PC-9 (cell line): ENCODE measurements at regions not wholly inside any gene's neighbourhood (a gene's known extent, or its start where the extent isn't known, plus 50 kb on each side); places are given as distances from the start of the nearest gene placed in this dataset.

Experiments
- BruUV-seq: library from RNA; stranded (reverse); fragments of 400-500 nt; replicated peaks from 2 replicates; lab custom pipeline; 2021; lab: Mats Ljungman, UMichigan
- CTCF ChIA-PET: fragments of 300-600 bp; sonication (Branson Sonifier 250); formaldehyde crosslinking; loops from one replicate; lab custom pipeline; 2022; ENCODE audit warnings: antibody characterized with exemption; lab: Charles Lee
- POLR2A ChIA-PET: fragments of 300-600 bp; sonication (Branson Sonifier 250); formaldehyde crosslinking; loops from one replicate; lab custom pipeline; 2022; ENCODE audit warnings: antibody characterized with exemption; ENCODE audit not compliant: unreplicated experiment; lab: Charles Lee
- DNase-seq, 2 experiments: peaks; one replicate each; pipeline versions ENCODE4 v3.0.0 to v3.0.0-alpha.2; 2015 to 2022; ENCODE audit warnings: mixed read lengths in 1 of 2
- H2AFZ ChIP-seq: fragments of 200-600 bp; sonication (generic); 2 replicates; pipeline ENCODE4 v1.8.1; 2017; ENCODE audit warnings: antibody characterized with exemption
- H3F3A ChIP-seq: fragments of 200-600 bp; sonication (generic); 2 replicates; pipeline ENCODE4 v1.8.1; 2017; ENCODE audit warnings: antibody characterized with exemption, mild to moderate bottlenecking, low read depth; ENCODE audit not compliant: insufficient read depth
- H3K27ac ChIP-seq: fragments of 200-600 bp; sonication (generic); 2 replicates; pipeline ENCODE4 v1.6.1; 2016; ENCODE audit warnings: mixed run types
- H3K27me3 ChIP-seq: fragments of 200-600 bp; sonication (generic); 2 replicates; pipeline ENCODE4 v1.6.1; 2016; ENCODE audit warnings: low read depth, mixed run types; ENCODE audit not compliant: insufficient read depth
- H3K36me3 ChIP-seq: fragments of 200-600 bp; sonication (generic); 2 replicates; pipeline ENCODE4 v1.6.1; 2016; ENCODE audit warnings: low read depth, mixed run types
- H3K4me1 ChIP-seq: fragments of 200-600 bp; sonication (generic); replicated peaks from 2 replicates; pipeline ENCODE4 v1.6.1; 2016; ENCODE audit warnings: mixed run types; ENCODE audit not compliant: insufficient read depth
- H3K4me2 ChIP-seq: fragments of 200-600 bp; sonication (generic); 2 replicates; pipeline ENCODE4 v1.6.1; 2017; ENCODE audit warnings: mixed run types
- H3K4me3 ChIP-seq: fragments of 200-600 bp; sonication (generic); 2 replicates; pipeline ENCODE4 v1.6.1; 2016; ENCODE audit warnings: mixed run types
- H3K79me2 ChIP-seq: fragments of 200-600 bp; sonication (generic); 2 replicates; pipeline ENCODE4 v1.6.1; 2017; ENCODE audit warnings: low read depth, mixed run types
- H3K9me2 ChIP-seq: fragments of 200-600 bp; sonication (generic); 2 replicates; pipeline ENCODE4 v1.8.1; 2017; ENCODE audit warnings: mild to moderate bottlenecking; ENCODE audit not compliant: insufficient read depth
- H3K9me3 ChIP-seq: fragments of 200-600 bp; sonication (generic); 2 replicates; pipeline ENCODE4 v1.8.1; 2016; ENCODE audit warnings: low read depth; ENCODE audit not compliant: insufficient read depth
- H4K20me1 ChIP-seq: fragments of 200-600 bp; sonication (generic); 2 replicates; pipeline ENCODE4 v1.8.1; 2017; ENCODE audit not compliant: insufficient read depth
- EZH2 ChIP-seq: fragments of 200-600 bp; sonication (generic); IDR thresholded peaks from 2 replicates; pipeline ENCODE4 v1.8.0; 2017; ENCODE audit warnings: antibody characterized with exemption, low read depth
- intact Hi-C: fragments of 100-400 bp; cut with micrococcal nuclease; formaldehyde crosslinking; loops from one replicate; pipeline ENCODE4 v1.10.0; 2022; ENCODE audit not compliant: unreplicated experiment
- TF ChIP-seq, protein P1 (sequence below): fragments of 200-600 bp; sonication (generic); conservative IDR thresholded peaks from 2 replicates; pipeline ENCODE4 v1.6.1; 2017; ENCODE audit warnings: mixed run types, antibody characterized with exemption, mild to moderate bottlenecking, moderate library complexity

DNA sequence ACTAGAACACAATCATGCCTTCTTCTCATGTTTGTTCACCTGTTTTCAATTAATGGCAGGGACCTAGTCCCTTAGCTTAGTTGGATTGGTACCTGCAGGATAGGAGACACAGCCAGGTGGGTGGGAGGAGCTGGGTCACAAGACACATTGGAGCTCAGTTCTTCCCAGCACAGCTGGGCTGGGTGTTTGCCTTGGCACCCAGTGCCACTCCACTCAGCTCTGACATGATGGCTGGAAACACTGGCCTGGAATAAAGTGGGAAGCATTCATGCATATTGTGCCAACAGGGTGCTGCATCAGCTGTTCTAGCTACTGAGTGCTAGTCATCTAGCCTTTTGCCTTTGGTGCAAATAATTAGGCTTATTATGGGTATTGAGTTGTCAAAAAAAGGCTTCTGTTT, 226.1 kb downstream of the PTEN start:
- no peaks in the 10 kb centered on the region for H3K27me3 ChIP-seq
- H3K9me3 ChIP-seq = no peaks in the 10 kb centered on the region
- DNase-seq = no peak
- CTCF ChIA-PET = interaction anchor here (0.5 kb wide), 1 partner anchor 430 kb away, joined by 4 read pairs; no protein-coding TSS in a partner anchor
- no peaks in the 10 kb centered on the region for H3K9me2 ChIP-seq
- no peaks in the 10 kb centered on the region for H3K79me2 ChIP-seq
- H4K20me1 ChIP-seq = no peaks in the 10 kb centered on the region
- TF ChIP-seq, protein P1, sequence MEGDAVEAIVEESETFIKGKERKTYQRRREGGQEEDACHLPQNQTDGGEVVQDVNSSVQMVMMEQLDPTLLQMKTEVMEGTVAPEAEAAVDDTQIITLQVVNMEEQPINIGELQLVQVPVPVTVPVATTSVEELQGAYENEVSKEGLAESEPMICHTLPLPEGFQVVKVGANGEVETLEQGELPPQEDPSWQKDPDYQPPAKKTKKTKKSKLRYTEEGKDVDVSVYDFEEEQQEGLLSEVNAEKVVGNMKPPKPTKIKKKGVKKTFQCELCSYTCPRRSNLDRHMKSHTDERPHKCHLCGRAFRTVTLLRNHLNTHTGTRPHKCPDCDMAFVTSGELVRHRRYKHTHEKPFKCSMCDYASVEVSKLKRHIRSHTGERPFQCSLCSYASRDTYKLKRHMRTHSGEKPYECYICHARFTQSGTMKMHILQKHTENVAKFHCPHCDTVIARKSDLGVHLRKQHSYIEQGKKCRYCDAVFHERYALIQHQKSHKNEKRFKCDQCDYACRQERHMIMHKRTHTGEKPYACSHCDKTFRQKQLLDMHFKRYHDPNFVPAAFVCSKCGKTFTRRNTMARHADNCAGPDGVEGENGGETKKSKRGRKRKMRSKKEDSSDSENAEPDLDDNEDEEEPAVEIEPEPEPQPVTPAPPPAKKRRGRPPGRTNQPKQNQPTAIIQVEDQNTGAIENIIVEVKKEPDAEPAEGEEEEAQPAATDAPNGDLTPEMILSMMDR = no peak
- TF ChIP-seq EZH2 = no peak
- no peak overlapping the region for H3K27ac ChIP-seq
- H3K4me1 ChIP-seq = peaks cover 12% of the 10 kb centered on the region
- intact Hi-C loops = no loop called here
- H3F3A ChIP-seq = peaks cover 12% of the 10 kb centered on the region; the same call in 1 of the 2 replicates
- H2AFZ ChIP-seq = no peak overlapping the region
- H3K36me3 ChIP-seq = no peaks in the 10 kb centered on the region
- H3K4me2 ChIP-seq = no peak overlapping the region
- BruUV-seq = no TSS peak
- H3K4me3 ChIP-seq = no peak overlapping the region
- POLR2A ChIA-PET = no interaction called here

DNA sequence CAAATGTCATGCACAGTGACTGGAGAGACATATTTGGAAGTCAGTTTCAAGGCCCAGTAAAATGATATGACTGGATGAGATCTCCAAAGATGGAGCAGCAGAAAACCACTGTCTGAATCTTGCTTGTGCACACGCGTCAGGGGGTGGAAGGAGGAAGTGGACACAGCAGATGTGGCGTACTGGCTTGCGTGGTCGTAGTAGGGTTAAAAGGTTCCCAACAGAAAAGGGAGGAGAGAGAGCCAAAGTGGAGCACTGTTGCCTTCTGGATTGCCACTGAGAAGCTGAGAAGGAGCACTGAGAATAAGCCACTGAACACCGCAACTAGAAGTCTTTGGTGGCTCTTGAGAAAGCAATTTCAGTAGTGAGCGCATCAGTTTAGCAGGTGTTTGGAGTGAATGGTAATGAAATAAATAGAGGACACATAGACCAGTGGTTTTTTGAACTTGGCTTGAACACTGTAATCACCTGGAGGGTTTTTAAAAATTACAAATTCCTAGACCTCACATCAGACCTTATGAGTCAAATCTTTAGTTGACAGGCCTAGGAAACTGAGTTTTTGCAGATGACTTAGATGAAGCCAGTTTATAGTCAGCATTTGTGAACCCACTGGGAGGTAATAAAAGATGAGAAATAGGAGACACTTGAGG, 227.3 kb downstream of the PTEN start:
- no peak for DNase-seq
- no peak overlapping the region for H3K4me2 ChIP-seq
- TF ChIP-seq, protein P1 = no peak
- no peak for TF ChIP-seq EZH2
- 0 out of 2 replicates have a peak overlapping the region, but pooled peaks have one; percentile 32 for H3K27ac ChIP-seq
- no peaks in the 10 kb centered on the region for H3K79me2 ChIP-seq
- H2AFZ ChIP-seq = no peak overlapping the region
- H4K20me1 ChIP-seq = no peaks in the 10 kb centered on the region
- no peak overlapping the region for H3K4me3 ChIP-seq
- intact Hi-C loops = no loop called here
- no peaks in the 10 kb centered on the region for H3K36me3 ChIP-seq
- BruUV-seq = no TSS peak
- ChIA-PET POLR2A (no interaction called here), CTCF (no interaction called here)
- no peaks in the 10 kb centered on the region for H3K27me3 ChIP-seq
- no peaks in the 10 kb centered on the region for H3K9me3 ChIP-seq
- H3K9me2 ChIP-seq = no peaks in the 10 kb centered on the region
- H3K4me1 ChIP-seq = peaks cover 12% of the 10 kb centered on the region
- peaks cover 12% of the 10 kb centered on the region; the same call in 1 of the 2 replicates for H3F3A ChIP-seq

DNA sequence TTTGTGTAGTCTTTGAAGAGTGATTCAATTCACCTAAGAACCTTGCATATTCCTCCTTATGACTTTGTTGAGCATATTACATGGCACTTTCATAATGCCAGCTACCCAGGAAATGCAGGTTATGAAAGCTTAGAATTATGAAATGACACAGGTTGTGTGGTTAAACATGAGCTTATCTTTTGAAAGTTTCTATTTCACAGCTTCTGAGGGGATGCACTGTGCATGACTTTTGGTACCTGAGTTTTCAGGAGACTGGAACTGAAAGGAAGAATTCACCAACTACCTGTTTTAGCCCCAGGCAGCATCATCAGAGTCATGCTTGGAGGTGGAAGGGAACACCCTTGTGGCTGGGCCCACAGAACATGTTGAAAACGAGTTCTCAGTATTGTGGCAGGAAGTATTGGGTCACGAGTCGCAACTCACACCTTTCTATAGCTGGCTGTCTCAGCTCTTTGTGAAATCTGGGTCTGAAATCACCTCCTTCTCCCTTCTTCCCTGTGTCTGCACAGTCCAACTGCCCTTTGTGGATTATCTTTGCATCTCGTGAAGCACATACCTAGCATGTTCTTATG, 228.2 kb downstream of the PTEN start:
- Histone ChIP-seq H3K79me2 (no peaks in the 10 kb centered on the region), H3K27ac (0 out of 2 replicates have a peak overlapping the region, but pooled peaks have one; percentile 32), H3F3A (peaks cover 12% of the 10 kb centered on the region; the same call in 1 of the 2 replicates), H3K4me1 (peaks cover 12% of the 10 kb centered on the region), H3K4me2 (peak overlapping the region; percentile 19; the same call in 1 of the 2 replicates), H2AFZ (no peak overlapping the region), H4K20me1 (no peaks in the 10 kb centered on the region), H3K36me3 (no peaks in the 10 kb centered on the region), H3K4me3 (no peak overlapping the region), H3K9me3 (no peaks in the 10 kb centered on the region), H3K27me3 (no peaks in the 10 kb centered on the region), H3K9me2 (no peaks in the 10 kb centered on the region)
- intact Hi-C loops = no loop called here
- ChIA-PET POLR2A (no interaction called here), CTCF (no interaction called here)
- no TSS peak for BruUV-seq
- TF ChIP-seq, protein P1 = no peak
- no peak for TF ChIP-seq EZH2
- DNase-seq = peak; percentile 25 to 61
